OCI-M1 (cell line): ENCODE measurements at regions not wholly inside any gene's neighbourhood (a gene's known extent, or its start where the extent isn't known, plus 50 kb on each side); places are given as distances from the start of the nearest gene placed in this dataset.

ENCODE experiments used
- DNase-seq: peaks from one replicate; lab custom pipeline; 2025; lab: John Stamatoyannopoulos, UW

- no peak for DNase-seq
These were observed 227.9 kb downstream of the SPATA31D1 start for GRCh38 chr9:82216435-82216834.

- no peak for DNase-seq
These were observed 234.9 kb downstream of the SPATA31D1 start for GRCh38 chr9:82223442-82223841.

DNA sequence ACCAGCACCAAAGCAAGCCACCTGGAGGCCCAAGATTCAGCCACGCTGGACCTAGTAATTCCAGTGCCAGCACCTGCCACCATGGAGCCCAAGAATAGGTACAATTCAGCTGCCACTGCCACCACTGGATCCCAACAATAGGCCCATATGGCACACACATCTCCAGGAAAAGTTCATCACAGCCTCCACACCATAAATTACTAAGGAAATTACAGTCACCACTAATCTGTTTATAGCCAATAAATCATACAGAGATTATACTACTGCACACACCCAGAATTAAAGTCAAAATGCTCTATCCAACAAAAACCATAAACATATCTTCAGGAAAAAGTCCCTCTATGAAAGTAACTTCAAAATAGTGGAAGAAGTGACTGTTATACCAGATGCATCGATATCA, 242.8 kb downstream of the SPATA31D1 start:
- no peak for DNase-seq

- peak; percentile 9 for DNase-seq
These were observed 245.8 kb downstream of the SPATA31D1 start for GRCh38 chr9:82234160-82234943.

GRCh38 chr9:82242285-82242963, 253.9 kb downstream of the SPATA31D1 start:
- peak; percentile 2 for DNase-seq

DNA sequence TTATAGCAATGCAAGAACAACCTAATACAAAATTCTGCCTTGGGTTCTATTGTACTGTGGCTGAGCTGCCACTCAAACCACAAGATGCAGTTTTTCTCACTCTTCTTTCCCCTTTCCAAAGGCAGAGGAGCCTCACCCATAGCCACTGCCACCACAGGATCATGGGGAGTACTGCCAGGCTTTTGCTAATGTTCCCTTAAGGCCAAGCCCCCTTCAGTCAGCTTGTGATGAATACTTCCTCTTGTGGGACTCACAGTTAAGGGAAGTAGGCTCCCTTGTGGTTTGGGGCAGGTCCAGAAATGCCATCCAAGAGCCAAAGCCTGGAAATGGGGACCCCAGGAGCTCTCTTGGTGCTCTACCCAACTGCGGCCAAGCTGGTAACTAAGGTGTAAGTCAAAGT, 258.7 kb downstream of the SPATA31D1 start:
- DNase-seq = peak; percentile 53

DNA sequence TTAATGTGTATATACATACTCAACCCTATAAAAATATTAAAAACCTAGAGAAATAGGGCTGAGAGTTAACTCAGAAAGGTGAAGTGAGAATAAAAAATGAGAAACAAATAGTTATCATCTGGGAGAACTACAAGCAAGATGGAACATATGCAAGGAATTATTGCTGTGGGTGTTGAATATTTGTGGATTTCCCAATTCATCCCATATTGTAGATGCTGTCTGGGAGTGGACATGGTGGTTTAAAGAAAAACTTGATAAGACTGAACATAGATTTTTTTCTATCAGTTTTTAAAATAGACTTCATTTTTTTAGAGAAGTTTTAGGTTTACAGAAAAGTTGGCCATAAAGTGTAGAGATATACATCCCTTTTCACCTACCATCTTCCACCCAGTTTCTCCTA, 263.5 kb downstream of the SPATA31D1 start:
- no peak for DNase-seq

GRCh38 chr9:82254646-82255367, 266.2 kb downstream of the SPATA31D1 start:
- no peak for DNase-seq

GRCh38 chr9:82255481-82256176, 267.1 kb downstream of the SPATA31D1 start:
- no peak for DNase-seq

- no peak for DNase-seq
These were observed 272.1 kb downstream of the SPATA31D1 start for GRCh38 chr9:82260691-82261090.

- DNase-seq = no peak
These were observed 275.0 kb downstream of the SPATA31D1 start for GRCh38 chr9:82263619-82264018.

- no peak for DNase-seq
These were observed 282.6 kb downstream of the SPATA31D1 start for GRCh38 chr9:82271106-82271561.

DNA sequence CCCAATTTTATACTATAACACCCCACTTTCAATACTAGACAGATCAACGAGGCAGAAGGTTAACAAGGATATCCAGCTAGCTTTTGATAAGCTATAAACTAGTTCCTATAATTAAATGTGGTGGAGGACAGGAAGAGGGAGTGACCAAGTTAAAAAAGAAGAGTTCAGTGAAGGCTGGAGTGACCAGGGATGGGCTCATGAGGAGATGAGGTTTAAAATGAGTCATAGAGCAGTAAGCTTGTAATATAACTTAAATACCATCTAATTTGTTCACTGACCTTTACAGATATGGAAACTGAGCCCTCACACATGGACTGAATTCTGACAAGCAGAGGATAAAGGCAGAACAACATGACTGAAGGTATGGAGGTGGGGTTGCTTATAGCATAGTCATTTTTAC, 284.5 kb downstream of the SPATA31D1 start:
- no peak for DNase-seq

DNA sequence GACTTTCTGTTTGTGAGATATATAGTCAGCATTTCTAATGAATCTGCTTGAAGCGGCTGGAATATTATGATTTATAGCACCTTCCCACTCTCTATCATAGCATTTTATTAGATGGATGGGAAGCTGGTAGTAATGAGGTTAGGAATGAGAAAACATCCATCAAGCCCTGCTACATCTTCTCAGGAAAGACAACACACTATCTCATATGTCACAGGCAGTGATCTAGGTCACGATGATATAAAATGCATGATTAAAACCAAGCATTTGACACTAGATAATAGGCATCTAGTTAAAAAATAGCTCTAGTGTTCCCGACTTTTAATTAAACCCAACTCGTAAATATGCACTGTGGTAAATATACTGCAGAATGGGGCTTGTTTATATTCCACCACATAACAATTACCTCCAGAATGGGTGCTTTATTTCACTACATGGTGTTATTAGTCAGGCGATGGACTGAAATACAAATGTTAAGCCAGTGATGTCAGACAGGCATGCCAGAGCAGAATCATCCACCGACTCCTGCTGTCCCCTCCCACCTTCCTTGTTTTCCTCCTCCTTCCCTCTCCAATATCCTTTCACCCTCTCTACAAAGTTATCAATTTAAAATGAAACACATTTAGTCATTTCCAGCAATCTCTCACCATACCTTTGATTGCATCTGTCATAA, 286.8 kb downstream of the SPATA31D1 start:
- DNase-seq = no peak

- DNase-seq = no peak
These were observed 292.5 kb downstream of the SPATA31D1 start for GRCh38 chr9:82281066-82281465.

- DNase-seq = no peak
These were observed 296.2 kb downstream of the SPATA31D1 start for GRCh38 chr9:82284758-82285157.

DNA sequence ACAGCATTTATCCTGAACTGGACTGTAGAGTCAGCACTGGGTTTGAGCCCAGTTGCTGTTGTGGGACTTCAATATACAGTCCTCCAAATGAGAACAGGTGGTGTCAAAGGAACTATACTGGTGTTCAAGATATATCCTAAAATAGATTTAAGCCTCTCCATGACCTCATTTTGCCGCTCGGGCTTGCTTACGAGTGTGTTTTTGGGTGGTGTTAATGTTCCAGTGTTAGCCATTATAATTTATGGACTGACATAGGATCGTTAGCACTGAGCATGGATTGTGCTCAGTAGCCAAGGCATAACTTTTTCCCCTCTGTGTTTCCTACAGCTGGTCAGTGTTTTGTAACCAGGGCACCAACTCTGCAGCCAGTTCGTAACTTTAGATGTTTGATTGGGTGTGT, 306.6 kb downstream of the SPATA31D1 start:
- DNase-seq = no peak

DNA sequence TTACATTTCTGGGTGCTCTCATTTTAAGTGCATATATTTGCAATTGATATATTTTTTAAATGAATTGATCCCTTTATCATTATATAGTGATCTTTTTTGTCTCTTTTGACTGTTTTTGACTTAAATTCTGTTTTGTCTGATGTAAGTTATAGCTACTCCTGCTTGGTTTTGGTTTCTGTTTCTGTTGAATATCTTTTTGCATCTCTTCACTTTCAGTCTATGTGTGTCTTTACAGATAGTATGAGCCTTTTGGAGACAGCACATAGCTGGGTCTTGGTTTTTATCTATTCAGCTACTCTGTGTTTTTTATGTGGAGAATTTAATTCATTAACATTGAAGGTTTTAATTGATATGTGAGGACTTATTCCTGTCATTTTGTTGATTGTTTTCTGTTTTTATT, 311.3 kb downstream of the SPATA31D1 start:
- DNase-seq = peak; percentile 58

DNA sequence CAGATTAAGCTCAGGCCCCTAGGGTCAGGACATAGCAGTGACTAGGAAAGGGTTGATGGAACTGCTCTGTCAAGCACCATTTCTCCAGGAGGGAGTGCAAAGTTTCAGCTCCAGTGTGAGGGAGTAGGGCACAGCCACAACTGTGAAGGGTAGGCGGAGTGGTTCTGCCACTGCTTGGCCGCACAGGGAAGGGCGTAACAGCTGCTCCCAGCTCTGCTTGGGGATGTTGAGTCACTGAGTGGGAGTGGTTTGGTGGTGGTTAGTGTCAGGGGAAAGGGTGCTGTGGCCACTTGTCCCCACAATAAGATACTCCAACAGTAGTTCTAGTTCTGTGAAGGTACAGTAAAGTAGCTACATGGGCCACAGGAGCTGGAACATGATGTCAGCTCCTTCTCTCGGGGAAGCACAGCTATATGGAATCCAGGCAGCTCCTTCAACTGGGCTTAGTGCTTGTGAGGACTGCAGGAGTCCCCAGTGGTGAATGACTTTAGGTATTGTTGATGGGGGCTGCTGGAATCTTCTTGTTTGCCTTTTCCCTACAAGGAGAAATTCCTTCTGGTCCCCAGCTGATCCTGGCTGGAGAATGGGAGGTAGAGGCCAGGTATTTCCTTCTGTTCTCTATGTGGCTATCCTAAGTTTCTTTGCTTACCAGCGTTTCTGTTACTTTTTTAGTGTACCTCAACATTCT, 314.5 kb downstream of the SPATA31D1 start:
- no peak for DNase-seq

DNA sequence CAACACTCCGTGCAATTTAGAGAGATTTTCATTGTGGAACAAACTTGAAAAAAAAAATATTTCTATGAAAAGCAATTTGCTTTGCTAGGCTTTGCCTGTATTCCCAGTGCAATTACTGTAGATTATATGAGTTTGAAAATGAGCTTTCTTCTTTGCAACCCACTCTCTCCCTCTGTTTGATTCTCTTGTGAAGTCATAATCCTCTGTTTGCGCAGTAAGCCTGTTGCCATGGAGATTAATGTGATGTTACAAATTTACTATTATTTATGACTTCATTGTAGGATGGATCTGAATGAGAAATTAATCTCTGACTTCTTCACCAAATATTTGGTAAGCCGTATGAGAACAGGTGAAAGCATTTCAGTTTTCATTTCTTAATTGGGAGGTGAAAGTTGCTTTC, 320.3 kb downstream of the SPATA31D1 start:
- no peak for DNase-seq

- no peak for DNase-seq
These were observed 325.1 kb downstream of the SPATA31D1 start for GRCh38 chr9:82313697-82314096.
